ENCODE measurements at regions not wholly inside any gene's neighbourhood (a gene's known extent, or its start where the extent isn't known, plus 50 kb on each side); places are given as distances from the start of the nearest gene placed in this dataset.

DNA sequence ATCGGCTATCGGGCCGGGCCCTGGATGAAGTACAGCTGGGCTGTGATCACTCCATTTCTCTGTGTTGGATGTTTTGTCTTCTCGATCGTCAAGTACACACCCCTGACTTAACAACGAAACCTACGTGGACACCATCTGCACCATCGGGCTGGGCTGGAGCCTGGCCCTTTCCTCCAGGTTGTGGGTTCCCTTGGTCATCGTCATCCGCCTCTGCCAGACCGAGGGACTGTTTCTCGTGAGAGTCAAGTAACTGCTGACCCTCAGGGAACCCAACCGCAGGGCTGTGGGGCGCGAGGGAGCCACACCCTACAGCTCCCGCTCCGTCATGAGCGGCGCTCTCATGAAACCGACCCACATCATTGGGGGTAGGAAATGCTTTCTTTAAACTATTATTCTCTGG, 842.4 kb upstream of the TMPRSS15 start:
- WGBS (ENCODE audit: extremely low coverage, insufficient coverage, insufficient read length): no CpG with 5 or more reads among the region's 20 CpGs

DNA sequence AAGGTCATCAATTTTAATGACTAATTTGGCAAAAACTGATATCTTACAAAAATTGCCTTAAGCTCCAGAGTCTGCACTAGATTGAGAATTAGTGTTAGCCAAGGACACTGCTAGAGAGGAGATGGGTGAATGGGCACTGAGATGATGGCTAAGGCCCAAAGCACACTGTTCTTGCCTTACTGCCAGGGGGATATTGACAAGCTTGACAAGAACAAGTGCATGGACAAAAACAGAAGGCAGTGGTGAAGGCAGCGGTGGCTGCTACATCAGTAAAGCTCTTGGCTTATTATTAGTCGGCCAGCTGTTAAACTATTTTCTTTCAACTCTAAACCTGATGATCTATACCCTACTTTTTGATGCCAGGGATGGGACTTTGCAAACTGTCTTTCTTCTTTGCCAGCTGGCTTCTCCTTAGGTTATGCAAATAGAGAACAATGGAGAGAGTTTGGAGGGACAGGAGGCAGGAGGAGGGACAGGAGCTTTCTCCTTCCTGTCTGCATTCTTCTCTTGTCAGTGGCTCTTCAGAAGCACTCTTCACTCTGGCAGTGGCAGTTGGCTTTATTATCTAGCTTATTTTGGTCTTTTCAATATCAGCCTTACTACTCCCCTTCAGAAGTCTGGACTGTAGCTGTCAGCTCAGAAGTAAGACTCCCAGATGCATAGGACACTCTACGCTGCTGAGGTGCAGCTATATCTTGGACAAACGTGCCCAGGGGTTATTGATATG, 853.5 kb upstream of the TMPRSS15 start:
- H3K4me3 ChIP-seq (ENCODE audit: low read depth, low read length): no peak overlapping the region
- H4K91ac ChIP-seq (ENCODE audit: low read depth, low read length): no peak overlapping the region
- no peak overlapping the region for H2AK5ac ChIP-seq (ENCODE audit: low read length)
- no peak overlapping the region for H2AFZ ChIP-seq (ENCODE audit: insufficient read depth, low read length, poor library complexity)
- no peak overlapping the region for H4K8ac ChIP-seq (ENCODE audit: low read depth, low read length)
- no peaks in the 10 kb centered on the region for H3K4me1 ChIP-seq (ENCODE audit: control insufficient read depth in 1 of 2, insufficient read depth in 2 of 2, low read length in 2 of 2)
- H4K12ac ChIP-seq (ENCODE audit: low read depth, low read length): no peak overlapping the region
- no peak overlapping the region for H3K9ac ChIP-seq (ENCODE audit: low read length)
- H3K27me3 ChIP-seq (ENCODE audit: insufficient read depth, low read length): no peaks in the 10 kb centered on the region
- H2BK120ac ChIP-seq (ENCODE audit: insufficient read depth, low read length, poor library complexity): no peak overlapping the region
- no peak overlapping the region for H3K27ac ChIP-seq (ENCODE audit: low read depth, low read length)
- no peak overlapping the region for H3K4ac ChIP-seq (ENCODE audit: low read depth, low read length)
- H3K79me2 ChIP-seq (ENCODE audit: control insufficient read depth, insufficient read depth, low read length, poor library complexity): no peaks in the 10 kb centered on the region
- H3K23ac ChIP-seq (ENCODE audit: low read length): no peak overlapping the region
- DNase-seq: no peak
- no peaks in the 10 kb centered on the region for H3K36me3 ChIP-seq (ENCODE audit: control insufficient read depth in 1 of 2, insufficient read depth in 2 of 2, low read length in 2 of 2)
- no peaks in the 10 kb centered on the region for H3K9me3 ChIP-seq (ENCODE audit: insufficient read depth, low read depth, low read length)
- no CpG with 5 or more reads among the region's 4 CpGs for WGBS (ENCODE audit: extremely low coverage, insufficient coverage, insufficient read length)
- no peak overlapping the region for H3K4me2 ChIP-seq (ENCODE audit: low read length)
- no peak overlapping the region for H2BK5ac ChIP-seq (ENCODE audit: low read depth, low read length, poor library complexity)
- no peak overlapping the region for H3K18ac ChIP-seq (ENCODE audit: low read length)
- no peaks in the 10 kb centered on the region for H3K79me1 ChIP-seq (ENCODE audit: low read length)
- H3K14ac ChIP-seq (ENCODE audit: low read length): no peak overlapping the region
- no peak overlapping the region for H2BK12ac ChIP-seq (ENCODE audit: low read length)

More for the DNA sequence above, 842.4 kb upstream of the TMPRSS15 start:
- H4K8ac ChIP-seq (ENCODE audit: low read depth, low read length): no peak overlapping the region
- no peaks in the 10 kb centered on the region for H3K4me1 ChIP-seq (ENCODE audit: control insufficient read depth in 1 of 2, insufficient read depth in 2 of 2, low read length in 2 of 2)
- no peak overlapping the region for H2AK5ac ChIP-seq (ENCODE audit: low read length)
- H3K79me2 ChIP-seq (ENCODE audit: control insufficient read depth, insufficient read depth, low read length, poor library complexity): no peaks in the 10 kb centered on the region
- H2AFZ ChIP-seq (ENCODE audit: insufficient read depth, low read length, poor library complexity): no peak overlapping the region
- no peaks in the 10 kb centered on the region for H3K36me3 ChIP-seq (ENCODE audit: control insufficient read depth in 1 of 2, insufficient read depth in 2 of 2, low read length in 2 of 2)
- no peak overlapping the region for H3K4ac ChIP-seq (ENCODE audit: low read depth, low read length)
- no peak overlapping the region for H3K9ac ChIP-seq (ENCODE audit: low read length)
- no peaks in the 10 kb centered on the region for H3K79me1 ChIP-seq (ENCODE audit: low read length)
- no peaks in the 10 kb centered on the region for H3K27me3 ChIP-seq (ENCODE audit: insufficient read depth, low read length)
- H2BK5ac ChIP-seq (ENCODE audit: low read depth, low read length, poor library complexity): no peak overlapping the region
- no peak overlapping the region for H2BK120ac ChIP-seq (ENCODE audit: insufficient read depth, low read length, poor library complexity)
- no peak overlapping the region for H2BK12ac ChIP-seq (ENCODE audit: low read length)
- DNase-seq: no peak
- H4K12ac ChIP-seq (ENCODE audit: low read depth, low read length): no peak overlapping the region
- peaks cover 2% of the 10 kb centered on the region for H3K9me3 ChIP-seq (ENCODE audit: insufficient read depth, low read depth, low read length)
- H4K91ac ChIP-seq (ENCODE audit: low read depth, low read length): no peak overlapping the region
- H3K23ac ChIP-seq (ENCODE audit: low read length): no peak overlapping the region
- H3K18ac ChIP-seq (ENCODE audit: low read length): no peak overlapping the region
- H3K4me3 ChIP-seq (ENCODE audit: low read depth, low read length): no peak overlapping the region
- H3K14ac ChIP-seq (ENCODE audit: low read length): no peak overlapping the region
- H3K4me2 ChIP-seq (ENCODE audit: low read length): no peak overlapping the region
- H3K27ac ChIP-seq (ENCODE audit: low read depth, low read length): no peak overlapping the region

DNA sequence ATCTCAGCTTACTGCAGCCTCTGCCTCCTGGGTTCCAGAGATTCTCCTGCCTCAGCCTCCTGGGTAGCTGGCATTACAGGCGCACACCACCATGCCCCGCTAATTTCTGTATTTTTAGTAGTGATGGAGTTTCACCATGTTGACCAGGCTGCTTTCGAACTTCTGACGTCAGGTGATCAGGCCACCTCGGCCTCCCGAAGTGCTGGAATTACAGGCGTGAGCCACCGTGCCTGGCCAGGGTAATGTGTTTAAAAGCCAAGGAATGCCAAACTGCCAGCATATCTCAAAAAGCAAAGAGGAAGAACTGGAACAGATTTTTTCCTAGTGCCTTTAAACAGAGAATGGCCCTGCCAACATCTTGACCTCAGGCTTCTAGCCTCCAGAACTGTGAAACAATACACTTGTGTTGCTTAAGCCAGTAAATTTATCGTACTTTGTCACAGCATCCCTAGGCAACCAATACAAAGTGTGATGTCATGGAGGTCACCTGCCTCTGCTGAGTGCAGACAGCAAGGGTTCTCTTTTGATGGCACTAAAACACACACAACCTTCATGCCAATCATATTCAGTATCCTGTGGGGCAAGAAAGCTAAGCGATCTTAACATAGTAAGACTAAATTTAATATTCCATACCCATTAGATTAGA, 858.3 kb upstream of the TMPRSS15 start:
- H3K27me3 ChIP-seq (ENCODE audit: insufficient read depth, low read length): no peaks in the 10 kb centered on the region
- H4K91ac ChIP-seq (ENCODE audit: low read depth, low read length): no peak overlapping the region
- H3K9me3 ChIP-seq (ENCODE audit: insufficient read depth, low read depth, low read length): no peaks in the 10 kb centered on the region
- H3K4me2 ChIP-seq (ENCODE audit: low read length): no peak overlapping the region
- H3K9ac ChIP-seq (ENCODE audit: low read length): no peak overlapping the region
- no peaks in the 10 kb centered on the region for H3K4me1 ChIP-seq (ENCODE audit: control insufficient read depth in 1 of 2, insufficient read depth in 2 of 2, low read length in 2 of 2)
- no peak overlapping the region for H2AFZ ChIP-seq (ENCODE audit: insufficient read depth, low read length, poor library complexity)
- DNase-seq: no peak
- H4K12ac ChIP-seq (ENCODE audit: low read depth, low read length): no peak overlapping the region
- no peaks in the 10 kb centered on the region for H3K36me3 ChIP-seq (ENCODE audit: control insufficient read depth in 1 of 2, insufficient read depth in 2 of 2, low read length in 2 of 2)
- H3K79me1 ChIP-seq (ENCODE audit: low read length): no peaks in the 10 kb centered on the region
- no peaks in the 10 kb centered on the region for H3K79me2 ChIP-seq (ENCODE audit: control insufficient read depth, insufficient read depth, low read length, poor library complexity)
- H2BK120ac ChIP-seq (ENCODE audit: insufficient read depth, low read length, poor library complexity): no peak overlapping the region
- H2AK5ac ChIP-seq (ENCODE audit: low read length): no peak overlapping the region
- no peak overlapping the region for H3K18ac ChIP-seq (ENCODE audit: low read length)
- no peak overlapping the region for H2BK5ac ChIP-seq (ENCODE audit: low read depth, low read length, poor library complexity)
- no peak overlapping the region for H4K8ac ChIP-seq (ENCODE audit: low read depth, low read length)
- no peak overlapping the region for H3K23ac ChIP-seq (ENCODE audit: low read length)
- H2BK12ac ChIP-seq (ENCODE audit: low read length): no peak overlapping the region
- no CpG with 5 or more reads among the region's 10 CpGs for WGBS (ENCODE audit: extremely low coverage, insufficient coverage, insufficient read length)
- no peak overlapping the region for H3K14ac ChIP-seq (ENCODE audit: low read length)
- no peak overlapping the region for H3K4ac ChIP-seq (ENCODE audit: low read depth, low read length)
- no peak overlapping the region for H3K27ac ChIP-seq (ENCODE audit: low read depth, low read length)
- no peak overlapping the region for H3K4me3 ChIP-seq (ENCODE audit: low read depth, low read length)

DNA sequence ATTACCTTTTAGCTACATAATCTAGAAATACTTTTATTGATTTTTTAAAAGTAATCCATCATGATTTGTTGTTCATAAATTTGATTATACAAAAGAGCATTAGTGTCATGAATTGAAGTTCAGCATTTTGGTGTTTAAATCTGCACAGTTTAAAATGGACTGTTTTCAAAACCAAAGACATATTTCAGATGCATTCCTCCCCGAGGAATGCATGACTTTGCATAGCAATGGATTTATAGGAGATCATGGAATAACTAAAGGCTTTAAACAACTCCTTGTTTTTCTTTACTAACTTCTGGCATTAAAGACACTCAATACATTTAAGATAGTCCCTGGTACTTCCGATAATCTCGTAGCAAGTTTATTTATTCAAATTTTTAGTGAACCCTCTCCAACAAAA, 863.1 kb upstream of the TMPRSS15 start:
- WGBS (ENCODE audit: extremely low coverage, insufficient coverage, insufficient read length): no CpG with 5 or more reads among the region's 3 CpGs
- no peak overlapping the region for H2AK5ac ChIP-seq (ENCODE audit: low read length)
- H4K91ac ChIP-seq (ENCODE audit: low read depth, low read length): no peak overlapping the region
- H3K79me2 ChIP-seq (ENCODE audit: control insufficient read depth, insufficient read depth, low read length, poor library complexity): no peaks in the 10 kb centered on the region
- no peak overlapping the region for H3K18ac ChIP-seq (ENCODE audit: low read length)
- no peak for DNase-seq
- no peak overlapping the region for H4K8ac ChIP-seq (ENCODE audit: low read depth, low read length)
- no peak overlapping the region for H3K4ac ChIP-seq (ENCODE audit: low read depth, low read length)
- H3K23ac ChIP-seq (ENCODE audit: low read length): no peak overlapping the region
- no peaks in the 10 kb centered on the region for H3K9me3 ChIP-seq (ENCODE audit: insufficient read depth, low read depth, low read length)
- no peak overlapping the region for H3K4me2 ChIP-seq (ENCODE audit: low read length)
- no peak overlapping the region for H2BK120ac ChIP-seq (ENCODE audit: insufficient read depth, low read length, poor library complexity)
- no peak overlapping the region for H3K14ac ChIP-seq (ENCODE audit: low read length)
- H3K4me3 ChIP-seq (ENCODE audit: low read depth, low read length): no peak overlapping the region
- H4K12ac ChIP-seq (ENCODE audit: low read depth, low read length): no peak overlapping the region
- no peak overlapping the region for H2BK5ac ChIP-seq (ENCODE audit: low read depth, low read length, poor library complexity)
- no peak overlapping the region for H2AFZ ChIP-seq (ENCODE audit: insufficient read depth, low read length, poor library complexity)
- no peak overlapping the region for H3K9ac ChIP-seq (ENCODE audit: low read length)
- H3K79me1 ChIP-seq (ENCODE audit: low read length): no peaks in the 10 kb centered on the region
- no peak overlapping the region for H2BK12ac ChIP-seq (ENCODE audit: low read length)
- H3K4me1 ChIP-seq (ENCODE audit: control insufficient read depth in 1 of 2, insufficient read depth in 2 of 2, low read length in 2 of 2): no peaks in the 10 kb centered on the region
- H3K36me3 ChIP-seq (ENCODE audit: control insufficient read depth in 1 of 2, insufficient read depth in 2 of 2, low read length in 2 of 2): no peaks in the 10 kb centered on the region
- no peaks in the 10 kb centered on the region for H3K27me3 ChIP-seq (ENCODE audit: insufficient read depth, low read length)
- no peak overlapping the region for H3K27ac ChIP-seq (ENCODE audit: low read depth, low read length)
